Stomach (tissue), 4 donors: ENCODE measurements at regions not wholly inside any gene's neighbourhood (a gene's known extent, or its start where the extent isn't known, plus 50 kb on each side); places are given as distances from the start of the nearest gene placed in this dataset.
"Not testable (repeated sequence)": the region's sequence is repeated elsewhere in the genome, so short reads cannot be mapped to it uniquely, and the experiment has no call there.

Experiments used
- EP300 ChIP-seq: sonication (generic); formaldehyde crosslinking; IDR thresholded peaks from one replicate; pipeline ENCODE4 v1.6.1; 2017; ENCODE audit warnings: antibody characterized with exemption
- POLR2A ChIP-seq, 4 donors: fragments of 450-650 bp; IDR thresholded peaks; one replicate each; pipeline ENCODE4 v1.6.1; 2016; ENCODE audit warnings: antibody characterized with exemption in 4 of 4, control low read depth in 2 of 4, mild to moderate bottlenecking in 1 of 4, moderate library complexity in 1 of 4
- TF ChIP-seq, protein P1 (sequence below), 7 experiments: fragments of 450-650 bp in 4 of 7; fragments of 200-600 bp in 3 of 7; sonication (generic) in 3 of 7; IDR thresholded peaks; one replicate each; pipeline ENCODE4 v1.5.1; 2016 to 2019; ENCODE audit warnings: antibody characterized with exemption in 7 of 7, control low read depth in 2 of 7, mild to moderate bottlenecking in 1 of 7

- TF ChIP-seq, protein P1, sequence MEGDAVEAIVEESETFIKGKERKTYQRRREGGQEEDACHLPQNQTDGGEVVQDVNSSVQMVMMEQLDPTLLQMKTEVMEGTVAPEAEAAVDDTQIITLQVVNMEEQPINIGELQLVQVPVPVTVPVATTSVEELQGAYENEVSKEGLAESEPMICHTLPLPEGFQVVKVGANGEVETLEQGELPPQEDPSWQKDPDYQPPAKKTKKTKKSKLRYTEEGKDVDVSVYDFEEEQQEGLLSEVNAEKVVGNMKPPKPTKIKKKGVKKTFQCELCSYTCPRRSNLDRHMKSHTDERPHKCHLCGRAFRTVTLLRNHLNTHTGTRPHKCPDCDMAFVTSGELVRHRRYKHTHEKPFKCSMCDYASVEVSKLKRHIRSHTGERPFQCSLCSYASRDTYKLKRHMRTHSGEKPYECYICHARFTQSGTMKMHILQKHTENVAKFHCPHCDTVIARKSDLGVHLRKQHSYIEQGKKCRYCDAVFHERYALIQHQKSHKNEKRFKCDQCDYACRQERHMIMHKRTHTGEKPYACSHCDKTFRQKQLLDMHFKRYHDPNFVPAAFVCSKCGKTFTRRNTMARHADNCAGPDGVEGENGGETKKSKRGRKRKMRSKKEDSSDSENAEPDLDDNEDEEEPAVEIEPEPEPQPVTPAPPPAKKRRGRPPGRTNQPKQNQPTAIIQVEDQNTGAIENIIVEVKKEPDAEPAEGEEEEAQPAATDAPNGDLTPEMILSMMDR (IDR thresholded peaks at IDR 0.05): not testable (repeated sequence)
- not testable (repeated sequence) for TF ChIP-seq POLR2A (IDR thresholded peaks at IDR 0.05); EP300
Observed at GRCh38 chr5:101290761-101291160, 387.7 kb upstream of the ST8SIA4 start.
